ENCODE measurements at regions not wholly inside any gene's neighbourhood (a gene's known extent, or its start where the extent isn't known, plus 50 kb on each side); places are given as distances from the start of the nearest gene placed in this dataset.
"Not testable (repeated sequence)": the region's sequence is repeated elsewhere in the genome, so short reads cannot be mapped to it uniquely, and the experiment has no call there.

DNA sequence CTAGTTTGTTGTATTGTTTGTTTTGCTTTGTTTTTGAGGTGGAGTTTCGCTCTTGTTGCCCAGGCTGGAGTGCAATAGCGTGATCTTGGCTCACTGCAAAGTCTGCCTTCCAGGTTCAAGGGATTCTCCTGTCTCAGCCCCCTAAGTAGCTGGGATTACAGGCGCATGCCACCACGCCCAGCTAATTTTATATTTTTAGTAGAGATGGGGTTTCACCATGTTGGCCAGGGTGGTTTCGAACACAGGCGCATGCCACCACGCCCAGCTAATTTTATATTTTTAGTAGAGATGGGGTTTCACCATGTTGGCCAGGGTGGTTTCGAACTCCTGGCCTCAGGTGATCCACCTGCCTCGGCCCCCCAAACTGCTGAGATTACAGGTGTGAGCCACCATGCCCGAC lies 85.4 kb upstream of the SGK1 start:
- intact Hi-C loops (cut with micrococcal nuclease); BruUV-seq (replicated peaks): not testable (repeated sequence)
- 46% methylated on average over 10 of the region's 10 CpGs for WGBS (ENCODE audit: insufficient coverage, low coverage, missing lambda C conversion rate)

DNA sequence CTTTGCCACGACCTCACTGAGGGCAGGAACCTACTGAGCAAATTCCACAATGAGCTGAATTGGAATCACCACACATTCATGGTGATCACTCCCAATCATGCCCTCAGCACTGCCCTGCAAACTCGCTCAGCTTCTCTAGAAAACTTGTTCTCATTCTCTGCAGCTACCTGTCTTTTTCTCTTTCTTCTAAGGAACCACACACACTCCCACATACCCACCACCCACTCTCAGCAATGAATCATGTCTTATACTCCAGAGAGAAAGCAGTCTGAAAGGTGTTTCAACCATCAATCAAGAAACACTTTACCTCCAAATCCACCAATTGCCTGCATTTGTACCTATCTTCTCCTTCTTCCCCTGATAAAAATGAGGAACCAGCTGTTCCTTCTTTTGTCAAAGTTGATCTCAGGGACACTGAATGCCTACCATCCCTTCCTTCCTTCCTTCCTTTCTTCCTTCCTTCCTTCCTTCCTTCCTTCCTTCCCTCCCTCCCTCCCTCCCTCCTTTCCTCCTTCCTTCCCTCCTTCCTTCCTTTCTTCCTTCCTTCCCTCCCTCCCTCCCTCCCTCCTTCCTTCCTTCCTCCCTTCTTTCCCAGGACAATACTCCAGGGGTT lies 84.6 kb upstream of the SGK1 start:
- H3K27me3 ChIP-seq (ENCODE audit: control insufficient read depth in 2 of 2, insufficient read depth in 2 of 2, low read length in 2 of 2), result no peaks in the 10 kb centered on the region
- H3K4me2 ChIP-seq (ENCODE audit: insufficient read depth, low read length), result no peak overlapping the region
- H3K4me3 ChIP-seq, result no peak overlapping the region
- intact Hi-C loops (cut with micrococcal nuclease), result no loop called here
- no peaks in the 10 kb centered on the region; a peak in 2 of 5 replicates for H3K4me1 ChIP-seq (replicated peaks in 1 of 2; ENCODE audit: control insufficient read depth in 2 of 2, insufficient read depth in 2 of 2, low read length in 2 of 2)
- H3K9me1 ChIP-seq (ENCODE audit: control insufficient read depth, insufficient read depth, low read length), result no peaks in the 10 kb centered on the region
- H3K9ac ChIP-seq (ENCODE audit: insufficient read depth in 1 of 2, low read depth in 2 of 2, low read length in 2 of 2), result no peak overlapping the region
- in situ Hi-C loops (cut with MboI), result no loop called here
- H3K36me3 ChIP-seq (ENCODE audit: control insufficient read depth, insufficient read depth, low read length), result no peaks in the 10 kb centered on the region
- FAIRE-seq (no peak), ATAC-seq (no peak), DNase-seq (ENCODE audit: extremely low read depth in 1 of 4, low spot score in 3 of 4) (no peak)
- H2AFZ ChIP-seq (ENCODE audit: low read depth, low read length), result peak overlapping the region; percentile 47; the same call in 1 of the 2 replicates
- POLR2A ChIA-PET, result no interaction called here
- H4K20me1 ChIP-seq (replicated peaks; ENCODE audit: control insufficient read depth, insufficient read depth, low read length), result no peaks in the 10 kb centered on the region
- H3K79me2 ChIP-seq (ENCODE audit: control insufficient read depth, insufficient read depth, low read length), result no peaks in the 10 kb centered on the region
- no peaks in the 10 kb centered on the region for H3K9me3 ChIP-seq (replicated peaks; ENCODE audit: control insufficient read depth, insufficient read depth, low read depth, low read length)
- no TSS peak for BruUV-seq (replicated peaks)
- CTCF ChIA-PET (ENCODE audit: low intra/inter-chr PET ratio), result no interaction called here
- H3K27ac ChIP-seq (ENCODE audit: extremely low read depth, low read depth, low read length), result no peak overlapping the region
- WGBS (ENCODE audit: insufficient coverage, low coverage, missing lambda C conversion rate), result 3% methylated on average over 2 of the region's 2 CpGs
- TF ChIP-seq SPI1 (IDR thresholded peaks at IDR 0.05; ENCODE audit: borderline replicate concordance, low read depth, low read length) (peak; percentile 47; the same call in 1 of the 2 replicates), EGR1 (conservative IDR thresholded peaks at IDR 0.05) (peak; percentile 75), MEIS2 (IDR thresholded peaks at IDR 0.05; ENCODE audit: partially characterized antibody) (peak; percentile 24)
- TF ChIP-seq, protein P1, sequence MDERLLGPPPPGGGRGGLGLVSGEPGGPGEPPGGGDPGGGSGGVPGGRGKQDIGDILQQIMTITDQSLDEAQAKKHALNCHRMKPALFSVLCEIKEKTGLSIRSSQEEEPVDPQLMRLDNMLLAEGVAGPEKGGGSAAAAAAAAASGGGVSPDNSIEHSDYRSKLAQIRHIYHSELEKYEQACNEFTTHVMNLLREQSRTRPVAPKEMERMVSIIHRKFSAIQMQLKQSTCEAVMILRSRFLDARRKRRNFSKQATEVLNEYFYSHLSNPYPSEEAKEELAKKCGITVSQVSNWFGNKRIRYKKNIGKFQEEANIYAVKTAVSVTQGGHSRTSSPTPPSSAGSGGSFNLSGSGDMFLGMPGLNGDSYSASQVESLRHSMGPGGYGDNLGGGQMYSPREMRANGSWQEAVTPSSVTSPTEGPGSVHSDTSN (CRISPR knock-in tag; IDR thresholded peaks at IDR 0.05; ENCODE audit: low read depth), result no peak
- TF ChIP-seq, protein P1 (tag; conservative IDR thresholded peaks at IDR 0.05; ENCODE audit: low read depth), result peak; percentile 36; the same call in 1 of the 2 replicates
- TF ChIP-seq, protein P2, sequence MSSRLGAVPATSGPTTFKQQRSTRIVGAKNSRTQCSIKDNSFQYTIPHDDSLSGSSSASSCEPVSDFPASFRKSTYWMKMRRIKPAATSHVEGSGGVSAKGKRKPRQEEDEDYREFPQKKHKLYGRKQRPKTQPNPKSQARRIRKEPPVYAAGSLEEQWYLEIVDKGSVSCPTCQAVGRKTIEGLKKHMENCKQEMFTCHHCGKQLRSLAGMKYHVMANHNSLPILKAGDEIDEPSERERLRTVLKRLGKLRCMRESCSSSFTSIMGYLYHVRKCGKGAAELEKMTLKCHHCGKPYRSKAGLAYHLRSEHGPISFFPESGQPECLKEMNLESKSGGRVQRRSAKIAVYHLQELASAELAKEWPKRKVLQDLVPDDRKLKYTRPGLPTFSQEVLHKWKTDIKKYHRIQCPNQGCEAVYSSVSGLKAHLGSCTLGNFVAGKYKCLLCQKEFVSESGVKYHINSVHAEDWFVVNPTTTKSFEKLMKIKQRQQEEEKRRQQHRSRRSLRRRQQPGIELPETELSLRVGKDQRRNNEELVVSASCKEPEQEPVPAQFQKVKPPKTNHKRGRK (tag; IDR thresholded peaks at IDR 0.05), result peak; percentile 42; the same call in 1 of the 2 replicates
- TF ChIP-seq, protein P3, sequence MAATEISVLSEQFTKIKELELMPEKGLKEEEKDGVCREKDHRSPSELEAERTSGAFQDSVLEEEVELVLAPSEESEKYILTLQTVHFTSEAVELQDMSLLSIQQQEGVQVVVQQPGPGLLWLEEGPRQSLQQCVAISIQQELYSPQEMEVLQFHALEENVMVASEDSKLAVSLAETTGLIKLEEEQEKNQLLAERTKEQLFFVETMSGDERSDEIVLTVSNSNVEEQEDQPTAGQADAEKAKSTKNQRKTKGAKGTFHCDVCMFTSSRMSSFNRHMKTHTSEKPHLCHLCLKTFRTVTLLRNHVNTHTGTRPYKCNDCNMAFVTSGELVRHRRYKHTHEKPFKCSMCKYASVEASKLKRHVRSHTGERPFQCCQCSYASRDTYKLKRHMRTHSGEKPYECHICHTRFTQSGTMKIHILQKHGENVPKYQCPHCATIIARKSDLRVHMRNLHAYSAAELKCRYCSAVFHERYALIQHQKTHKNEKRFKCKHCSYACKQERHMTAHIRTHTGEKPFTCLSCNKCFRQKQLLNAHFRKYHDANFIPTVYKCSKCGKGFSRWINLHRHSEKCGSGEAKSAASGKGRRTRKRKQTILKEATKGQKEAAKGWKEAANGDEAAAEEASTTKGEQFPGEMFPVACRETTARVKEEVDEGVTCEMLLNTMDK (IDR thresholded peaks at IDR 0.05; ENCODE audit: borderline replicate concordance, insufficient read depth, low read depth, low read length, poor library complexity, severe bottlenecking), result no peak

More for the DNA sequence above, 85.4 kb upstream of the SGK1 start:
- H3K4me3 ChIP-seq; H3K4me2 ChIP-seq (ENCODE audit: insufficient read depth, low read length); H3K4me1 ChIP-seq (replicated peaks in 1 of 2; ENCODE audit: control insufficient read depth in 2 of 2, insufficient read depth in 2 of 2, low read length in 2 of 2); H3K79me2 ChIP-seq (ENCODE audit: control insufficient read depth, insufficient read depth, low read length); H3K9ac ChIP-seq (ENCODE audit: insufficient read depth in 1 of 2, low read depth in 2 of 2, low read length in 2 of 2); DNase-seq (ENCODE audit: extremely low read depth in 1 of 4, low spot score in 3 of 4); ATAC-seq; H3K36me3 ChIP-seq (ENCODE audit: control insufficient read depth, insufficient read depth, low read length); H3K27me3 ChIP-seq (ENCODE audit: control insufficient read depth in 2 of 2, insufficient read depth in 2 of 2, low read length in 2 of 2); CTCF ChIA-PET (ENCODE audit: low intra/inter-chr PET ratio); H3K9me1 ChIP-seq (ENCODE audit: control insufficient read depth, insufficient read depth, low read length); H4K20me1 ChIP-seq (replicated peaks; ENCODE audit: control insufficient read depth, insufficient read depth, low read length); H3K9me3 ChIP-seq (replicated peaks; ENCODE audit: control insufficient read depth, insufficient read depth, low read depth, low read length); H3K27ac ChIP-seq (ENCODE audit: extremely low read depth, low read depth, low read length); FAIRE-seq; in situ Hi-C loops (cut with MboI): not testable (repeated sequence)
- peak overlapping the region; percentile 42; the same call in 1 of the 2 replicates for H2AFZ ChIP-seq (ENCODE audit: low read depth, low read length)
- POLR2A ChIA-PET, result interaction anchor here (0.6 kb wide), 1 partner anchor 35 kb away, joined by 4 read pairs; no protein-coding TSS in a partner anchor
